ENCODE measurements at regions not wholly inside any gene's neighbourhood (a gene's known extent, or its start where the extent isn't known, plus 50 kb on each side); places are given as distances from the start of the nearest gene placed in this dataset.

GRCh38 chr3:18061737-18062656 is 319.6 kb upstream of the TBC1D5 start:
- no peaks in the 10 kb centered on the region for H3K9me3 ChIP-seq
- 81 to 90% (median 90%) methylated on average over 1 of the region's 1 CpG for WGBS, 3 donors
- H3K4me1 ChIP-seq = no peaks in the 10 kb centered on the region
- ATAC-seq (no peak), DNase-seq (no peak)
- no peak overlapping the region for H3K4me3 ChIP-seq
- H3K27ac ChIP-seq = no peak overlapping the region
- TF ChIP-seq CTCF (IDR thresholded peaks at IDR 0.05) = no peak
- intact Hi-C loops (cut with DNase I) = no loop called here
- no peaks in the 10 kb centered on the region for H3K36me3 ChIP-seq (ENCODE audit: insufficient read depth in 1 of 2, low read depth in 1 of 2)
- H3K27me3 ChIP-seq (ENCODE audit: insufficient read depth in 3 of 3, low read length in 2 of 3) = no peaks in the 10 kb centered on the region

DNA sequence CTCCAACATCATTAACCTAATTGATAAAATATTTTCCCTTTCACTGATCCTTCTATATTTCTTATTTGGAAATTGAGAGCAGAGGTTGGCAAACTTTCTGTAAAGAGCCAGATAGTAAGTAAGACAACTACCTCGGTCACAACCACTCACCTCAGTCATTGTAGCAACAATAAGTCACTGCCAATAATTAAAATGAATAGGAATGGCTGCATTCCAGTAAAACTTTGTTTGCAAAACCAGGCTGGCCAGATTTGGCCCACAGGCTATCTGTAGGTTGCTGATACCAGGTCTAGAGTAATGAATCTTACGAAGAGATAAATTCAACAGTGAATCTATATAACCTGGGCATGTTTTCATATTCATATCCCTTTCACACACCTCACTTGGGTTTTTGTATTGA is 316.2 kb upstream of the TBC1D5 start:
- 79 to 83% (median 79%) methylated on average over 2 of the region's 2 CpGs for WGBS, 3 donors
- DNase-seq (no peak), ATAC-seq (no peak)
- H3K4me1 ChIP-seq = no peaks in the 10 kb centered on the region
- H3K4me3 ChIP-seq = no peak overlapping the region
- no peaks in the 10 kb centered on the region for H3K27me3 ChIP-seq (ENCODE audit: insufficient read depth in 3 of 3, low read length in 2 of 3)
- no peaks in the 10 kb centered on the region for H3K9me3 ChIP-seq
- H3K27ac ChIP-seq = no peak overlapping the region
- intact Hi-C loops (cut with DNase I) = no loop called here
- no peak for TF ChIP-seq CTCF (IDR thresholded peaks at IDR 0.05)
- H3K36me3 ChIP-seq (ENCODE audit: insufficient read depth in 1 of 2, low read depth in 1 of 2) = no peaks in the 10 kb centered on the region

DNA sequence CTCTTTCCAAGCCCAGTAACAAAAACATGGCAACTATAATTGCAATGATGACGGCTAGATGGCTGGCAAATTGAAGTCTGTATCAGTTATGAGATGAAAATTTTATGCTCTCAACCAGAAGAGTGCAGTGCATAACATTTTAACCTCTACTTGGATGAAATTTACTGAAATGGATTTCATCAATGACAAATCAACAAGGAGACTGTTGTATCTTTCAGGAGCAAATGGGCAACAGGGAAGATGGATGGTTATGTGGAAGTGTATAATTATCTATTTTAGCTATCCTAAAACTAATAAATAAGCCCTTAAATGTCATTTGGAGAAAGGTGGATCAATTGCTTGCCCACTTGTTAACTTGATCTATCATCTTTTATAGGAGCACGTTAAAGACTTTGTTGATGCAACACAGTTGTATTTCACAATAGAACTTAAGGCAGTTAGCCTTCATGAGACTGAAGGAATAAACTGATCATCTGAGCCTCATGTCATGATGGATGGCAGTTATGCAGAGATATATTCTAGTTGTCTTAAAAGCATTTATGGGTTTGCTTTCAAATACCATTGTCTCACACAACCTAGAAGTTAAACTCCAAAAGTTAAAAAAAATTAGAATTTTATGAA is 315.1 kb upstream of the TBC1D5 start:
- DNase-seq = no peak
- Histone ChIP-seq H3K36me3 (ENCODE audit: insufficient read depth in 1 of 2, low read depth in 1 of 2) (no peaks in the 10 kb centered on the region), H3K27ac (no peak overlapping the region), H3K9me3 (no peaks in the 10 kb centered on the region), H3K27me3 (ENCODE audit: insufficient read depth in 3 of 3, low read length in 2 of 3) (no peaks in the 10 kb centered on the region), H3K4me1 (no peaks in the 10 kb centered on the region), H3K4me3 (no peak overlapping the region)
- intact Hi-C loops (cut with DNase I) = no loop called here
- 66 to 83% (median 72%) methylated on average over 2 of the region's 2 CpGs for WGBS, 3 donors
- no peak for TF ChIP-seq CTCF (IDR thresholded peaks at IDR 0.05)
- no peak for ATAC-seq

- Histone ChIP-seq H3K9me3 (no peaks in the 10 kb centered on the region), H3K27me3 (ENCODE audit: insufficient read depth in 3 of 3, low read length in 2 of 3) (no peaks in the 10 kb centered on the region), H3K4me1 (no peaks in the 10 kb centered on the region), H3K36me3 (ENCODE audit: insufficient read depth in 1 of 2, low read depth in 1 of 2) (no peaks in the 10 kb centered on the region), H3K4me3 (no peak overlapping the region), H3K27ac (no peak overlapping the region)
- TF ChIP-seq CTCF (IDR thresholded peaks at IDR 0.05) = no peak
- ATAC-seq (no peak), DNase-seq (no peak)
- intact Hi-C loops (cut with DNase I) = no loop called here
- WGBS, 3 donors = 79 to 82% (median 81%) methylated on average over 1 of the region's 1 CpG
These were observed 312.2 kb upstream of the TBC1D5 start for GRCh38 chr3:18054625-18055024.
